Globus pallidus (tissue), 1 donor: ENCODE measurements at regions not wholly inside any gene's neighbourhood (a gene's known extent, or its start where the extent isn't known, plus 50 kb on each side); places are given as distances from the start of the nearest gene placed in this dataset.

ENCODE experiments used
- DNase-seq: peaks from one replicate; pipeline ENCODE4 v3.0.0-alpha.2; 2015; ENCODE audit warnings: low spot score

- no peak for DNase-seq
Observed at GRCh38 chr9:106052735-106053134, 358.4 kb downstream of the TMEM38B start.

- DNase-seq, result no peak
Observed at GRCh38 chr9:106056328-106056727, 362.0 kb downstream of the TMEM38B start.

- DNase-seq, result no peak
Observed at GRCh38 chr9:106058460-106058859, 364.1 kb downstream of the TMEM38B start.

GRCh38 chr9:106059886-106060285 is 365.5 kb downstream of the TMEM38B start:
- DNase-seq, result peak; percentile 18

GRCh38 chr9:106060885-106061284 is 366.5 kb downstream of the TMEM38B start:
- DNase-seq, result no peak

- no peak for DNase-seq
Observed at GRCh38 chr9:106062250-106062649, 367.9 kb downstream of the TMEM38B start.

- DNase-seq, result no peak
Observed at GRCh38 chr9:106065136-106065535, 370.8 kb downstream of the TMEM38B start.

- DNase-seq, result no peak
Observed at GRCh38 chr9:106065579-106066214, 371.4 kb downstream of the TMEM38B start.

- no peak for DNase-seq
Observed at GRCh38 chr9:106066940-106067524, 372.7 kb downstream of the TMEM38B start.

GRCh38 chr9:106069241-106069640 is 374.9 kb downstream of the TMEM38B start:
- no peak for DNase-seq

GRCh38 chr9:106072421-106072820 is 378.1 kb downstream of the TMEM38B start:
- DNase-seq, result no peak

- no peak for DNase-seq
Observed at GRCh38 chr9:106074006-106074405, 379.7 kb downstream of the TMEM38B start.

- DNase-seq, result no peak
Observed at GRCh38 chr9:106075236-106075959, 381.1 kb downstream of the TMEM38B start.

GRCh38 chr9:106075960-106076327 is 381.6 kb downstream of the TMEM38B start:
- DNase-seq, result no peak

- no peak for DNase-seq
Observed at GRCh38 chr9:106076711-106077110, 382.4 kb downstream of the TMEM38B start.

- no peak for DNase-seq
Observed at GRCh38 chr9:106077731-106078130, 383.4 kb downstream of the TMEM38B start.

GRCh38 chr9:106082621-106083020 is 388.3 kb downstream of the TMEM38B start:
- no peak for DNase-seq

GRCh38 chr9:106084702-106085101 is 390.4 kb downstream of the TMEM38B start:
- no peak for DNase-seq

- DNase-seq, result no peak
Observed at GRCh38 chr9:106085479-106085878, 391.1 kb downstream of the TMEM38B start.

- no peak for DNase-seq
Observed at GRCh38 chr9:106092083-106092482, 397.7 kb downstream of the TMEM38B start.

GRCh38 chr9:106102821-106103220 is 408.5 kb downstream of the TMEM38B start:
- DNase-seq, result no peak

- DNase-seq, result no peak
Observed at GRCh38 chr9:106104887-106105286, 410.5 kb downstream of the TMEM38B start.

- no peak for DNase-seq
Observed at GRCh38 chr9:106106396-106106795, 412.1 kb downstream of the TMEM38B start.
